GM23338 (cell line): ENCODE measurements at regions not wholly inside any gene's neighbourhood (a gene's known extent, or its start where the extent isn't known, plus 50 kb on each side); places are given as distances from the start of the nearest gene placed in this dataset.

Experiments used
- ATAC-seq: fragments of 200-7000 bp; cut with Tn5 transposase; 3 replicates; pipeline ENCODE4 v1.9.1; 2020
- DNase-seq: peaks from one replicate; pipeline ENCODE4 v3.0.0-alpha.2; 2015; ENCODE audit warnings: low spot score
- H2AFZ ChIP-seq: fragments of 200-600 bp; sonication (generic); 2 replicates; pipeline ENCODE4 v1.8.0; 2016; ENCODE audit warnings: antibody characterized with exemption, mild to moderate bottlenecking, moderate library complexity
- H3F3A ChIP-seq: fragments of 200-600 bp; sonication (generic); replicated peaks from 2 replicates; pipeline ENCODE4 v1.8.0; 2017; ENCODE audit warnings: antibody characterized with exemption, mixed run types, low read depth
- H3K27ac ChIP-seq: fragments of 200-600 bp; sonication (generic); 2 replicates; pipeline ENCODE4 v1.6.1; 2016; ENCODE audit warnings: low read depth
- H3K27me3 ChIP-seq: fragments of 200-600 bp; sonication (generic); 2 replicates; pipeline ENCODE4 v1.8.0; 2016; ENCODE audit warnings: mild to moderate bottlenecking, mixed run types, moderate library complexity; ENCODE audit not compliant: insufficient read depth
- H3K36me3 ChIP-seq: fragments of 200-600 bp; sonication (generic); 2 replicates; pipeline ENCODE4 v1.8.0; 2016; ENCODE audit warnings: mild to moderate bottlenecking; ENCODE audit not compliant: insufficient read depth
- H3K4me1 ChIP-seq: fragments of 200-600 bp; sonication (generic); 2 replicates; pipeline ENCODE4 v1.8.0; 2016; ENCODE audit warnings: mild to moderate bottlenecking, moderate library complexity; ENCODE audit not compliant: insufficient read depth
- H3K4me2 ChIP-seq: fragments of 200-600 bp; sonication (generic); 2 replicates; pipeline ENCODE4 v1.7.1; 2017; ENCODE audit warnings: mixed run types
- H3K4me3 ChIP-seq: fragments of 200-600 bp; sonication (generic); 2 replicates; pipeline ENCODE4 v1.6.1; 2016; ENCODE audit warnings: mixed run types
- H3K79me2 ChIP-seq: fragments of 200-600 bp; sonication (generic); replicated peaks from 2 replicates; pipeline ENCODE4 v1.8.0; 2017; ENCODE audit warnings: mild to moderate bottlenecking; ENCODE audit not compliant: insufficient read depth
- H3K9me2 ChIP-seq: fragments of 200-600 bp; sonication (generic); 2 replicates; pipeline ENCODE4 v1.8.0; 2017; ENCODE audit not compliant: insufficient read depth
- H4K20me1 ChIP-seq: fragments of 200-600 bp; sonication (generic); replicated peaks from 2 replicates; pipeline ENCODE4 v1.8.0; 2017; ENCODE audit warnings: mild to moderate bottlenecking; ENCODE audit not compliant: insufficient read depth
- H3K27ac Mint-ChIP-seq: 2 replicates; pipeline ENCODE4 v1.8.0; 2020; ENCODE audit warnings: inconsistent platforms, mild to moderate bottlenecking, moderate library complexity, mixed read lengths
- H3K27me3 Mint-ChIP-seq: 3 replicates; pipeline ENCODE4 v1.8.0; 2022; ENCODE audit warnings: low read depth, mild to moderate bottlenecking, moderate library complexity, mixed read lengths, inconsistent platforms; ENCODE audit not compliant: insufficient read depth, poor library complexity
- H3K36me3 Mint-ChIP-seq: 3 replicates; pipeline ENCODE4 v1.8.0; 2021; ENCODE audit warnings: low read depth, mild to moderate bottlenecking, inconsistent platforms, moderate library complexity, mixed read lengths
- H3K4me1 Mint-ChIP-seq: 3 replicates; pipeline ENCODE4 v1.8.0; 2020; ENCODE audit warnings: mild to moderate bottlenecking, inconsistent platforms, mixed read lengths
- H3K4me3 Mint-ChIP-seq: 3 replicates; pipeline ENCODE4 v1.8.0; 2021; ENCODE audit warnings: moderate library complexity, mild to moderate bottlenecking, inconsistent platforms, mixed read lengths
- H3K9me3 Mint-ChIP-seq: 3 replicates; pipeline ENCODE4 v1.8.0; 2020; ENCODE audit warnings: moderate library complexity, mild to moderate bottlenecking, inconsistent platforms, mixed read lengths
- ETS1 ChIP-seq: IDR thresholded peaks from 2 replicates; pipeline ENCODE4 v1.6.1; 2016; ENCODE audit warnings: antibody characterized with exemption
- EZH2 ChIP-seq: fragments of 200-600 bp; sonication (generic); IDR thresholded peaks from one replicate; pipeline ENCODE4 v1.8.0; 2017; ENCODE audit warnings: antibody characterized with exemption, mild to moderate bottlenecking, low read depth; ENCODE audit not compliant: unreplicated experiment
- EZH2phosphoT487 ChIP-seq: fragments of 200-600 bp; sonication (generic); IDR thresholded peaks from one replicate; pipeline ENCODE4 v1.8.1; 2018; ENCODE audit warnings: antibody characterized with exemption; ENCODE audit not compliant: unreplicated experiment
- NANOG ChIP-seq: IDR thresholded peaks from 2 replicates; pipeline ENCODE4 v1.6.1; 2016; ENCODE audit warnings: antibody characterized with exemption, borderline replicate concordance
- POLR2AphosphoS5 ChIP-seq: IDR thresholded peaks from 2 replicates; pipeline ENCODE4 v1.6.1; 2016; ENCODE audit warnings: antibody characterized with exemption, low read depth
- REST ChIP-seq: IDR thresholded peaks from one replicate; pipeline ENCODE4 v1.6.1; 2018; ENCODE audit warnings: antibody characterized with exemption; ENCODE audit not compliant: unreplicated experiment
- ZNF331 ChIP-seq: fragments of 250-450 bp; sonication (Bioruptor Pico); IDR thresholded peaks from 2 replicates; pipeline ENCODE4 v1.5.0; 2020; ENCODE audit warnings: low read depth, mild to moderate bottlenecking, moderate library complexity

- ATAC-seq: no peak
- H3K27me3 Mint-ChIP-seq: peaks cover 11% of the 10 kb centered on the region
Observed at GRCh38 chr9:121566481-121567465, 67.1 kb upstream of the GGTA1 start.

GRCh38 chr9:121567500-121568342, 68.1 kb upstream of the GGTA1 start:
- H3K4me3 ChIP-seq: no peak overlapping the region
- no peak overlapping the region for H3K27ac ChIP-seq
- no peaks in the 10 kb centered on the region; the same call in 1 of the 2 replicates for H3K4me1 ChIP-seq
- Mint-ChIP-seq H3K4me1 (peaks cover 19% of the 10 kb centered on the region), H3K27ac (no peak overlapping the region), H3K36me3 (no peaks in the 10 kb centered on the region), H3K4me3 (no peak overlapping the region), H3K27me3 (peaks cover 11% of the 10 kb centered on the region), H3K9me3 (no peaks in the 10 kb centered on the region)
- no peaks in the 10 kb centered on the region for H3K79me2 ChIP-seq
- peak overlapping the region; percentile 23; the same call in 1 of the 2 replicates for H2AFZ ChIP-seq
- peak; percentile 61 for ATAC-seq
- DNase-seq: peak; percentile 20
- H3K9me2 ChIP-seq: no peaks in the 10 kb centered on the region
- no peak overlapping the region for H3K4me2 ChIP-seq
- H3F3A ChIP-seq: no peaks in the 10 kb centered on the region
- H3K27me3 ChIP-seq: no peaks in the 10 kb centered on the region
- H3K36me3 ChIP-seq: no peaks in the 10 kb centered on the region
- no peaks in the 10 kb centered on the region for H4K20me1 ChIP-seq
- TF ChIP-seq EZH2phosphoT487 (no peak), ZNF331 (CRISPR knock-in tag) (no peak), REST (no peak), POLR2AphosphoS5 (no peak), NANOG (no peak)

More at GRCh38 chr9:121566481-121567465, 67.1 kb upstream of the GGTA1 start:
- Mint-ChIP-seq H3K36me3 (no peaks in the 10 kb centered on the region), H3K4me1 (peaks cover 19% of the 10 kb centered on the region), H3K4me3 (no peak overlapping the region), H3K9me3 (no peaks in the 10 kb centered on the region), H3K27ac (no peak overlapping the region)
- Histone ChIP-seq H3K27me3 (no peaks in the 10 kb centered on the region), H3K4me2 (no peak overlapping the region), H3K79me2 (no peaks in the 10 kb centered on the region), H3K4me1 (no peaks in the 10 kb centered on the region; the same call in 1 of the 2 replicates), H3K36me3 (no peaks in the 10 kb centered on the region), H3K27ac (no peak overlapping the region), H3F3A (no peaks in the 10 kb centered on the region), H3K9me2 (no peaks in the 10 kb centered on the region), H2AFZ (peak overlapping the region; percentile 23; the same call in 1 of the 2 replicates), H4K20me1 (no peaks in the 10 kb centered on the region), H3K4me3 (no peak overlapping the region)
- TF ChIP-seq ZNF331 (CRISPR knock-in tag): no peak
- no peak for TF ChIP-seq ETS1
- TF ChIP-seq EZH2: no peak
- DNase-seq: no peak
